SH-SY5Y (cell line): ENCODE measurements at regions not wholly inside any gene's neighbourhood (a gene's known extent, or its start where the extent isn't known, plus 50 kb on each side); places are given as distances from the start of the nearest gene placed in this dataset.

Experiments
- GATA2 ChIP-seq: IDR thresholded peaks from 2 replicates; pipeline ENCODE4 v1.6.1; 2011; ENCODE audit warnings: mild to moderate bottlenecking, low read depth, low read length
- GATA3 ChIP-seq: IDR thresholded peaks from 2 replicates; pipeline ENCODE4 v1.6.1; 2011; ENCODE audit warnings: low read depth, mild to moderate bottlenecking, low read length, moderate library complexity

DNA sequence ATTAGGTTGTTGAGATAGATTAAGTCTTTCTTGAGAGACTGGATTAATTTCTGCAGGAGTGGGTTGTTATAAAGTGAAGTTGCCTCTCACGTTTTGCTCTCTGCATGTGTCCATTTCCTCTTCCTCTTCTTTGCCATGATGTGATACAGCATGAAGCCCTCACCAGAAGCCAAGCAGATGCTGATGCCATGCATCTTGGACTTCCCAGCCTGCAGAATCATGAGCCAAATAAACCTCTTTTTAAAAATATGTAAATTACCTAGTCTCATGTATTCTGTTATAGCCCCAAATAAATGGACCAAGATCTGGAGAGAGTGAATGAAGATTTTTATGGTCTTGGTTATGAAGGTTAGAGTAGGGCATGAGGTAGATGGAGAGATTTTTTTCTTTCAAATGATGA is 111.6 kb upstream of the MAN1A1 start:
- TF ChIP-seq GATA2 (no peak), GATA3 (no peak)
